ENCODE measurements at regions not wholly inside any gene's neighbourhood (a gene's known extent, or its start where the extent isn't known, plus 50 kb on each side); places are given as distances from the start of the nearest gene placed in this dataset.

DNA sequence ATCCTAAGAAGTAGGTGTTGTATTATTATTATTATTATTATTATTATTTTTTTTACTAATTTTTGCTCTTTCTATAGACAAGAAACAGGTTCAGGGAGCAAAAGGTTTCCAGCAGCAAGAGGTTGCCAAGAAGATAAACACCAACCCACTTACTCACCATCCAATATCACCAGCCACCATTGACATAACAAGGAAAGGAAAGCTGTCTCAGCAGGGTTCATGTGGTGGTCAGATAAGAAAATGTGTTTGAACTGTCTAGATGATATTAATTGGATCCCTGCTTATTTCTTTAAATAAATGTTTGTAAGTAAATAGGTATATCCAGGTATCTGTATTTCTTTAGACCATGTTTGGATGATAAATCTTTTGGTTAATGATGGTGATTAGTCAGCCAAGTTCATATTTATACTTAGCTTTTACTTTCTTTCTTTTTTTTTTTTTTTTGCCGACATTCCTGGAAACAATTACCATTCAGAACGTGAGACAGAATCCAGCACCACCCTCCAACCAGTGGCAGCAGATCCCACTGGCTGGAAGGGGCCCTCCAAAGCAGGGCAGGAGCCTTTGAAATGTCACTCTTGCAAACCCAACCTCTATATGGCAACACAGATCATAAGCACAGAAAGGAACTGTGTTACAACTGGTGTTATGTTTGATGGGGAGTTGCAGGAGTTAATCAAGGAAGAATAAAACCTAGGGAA, 139.2 kb upstream of the ECI2 start:
- TF ChIP-seq EZH2 (IDR thresholded peaks at IDR 0.05; ENCODE audit: insufficient read depth, poor library complexity, severe bottlenecking) (no peak), EZH2phosphoT487 (IDR thresholded peaks at IDR 0.05; ENCODE audit: insufficient read depth, low read depth) (no peak)

Measured in GM23248 (cell line).